T-helper 2 cell treated with Interferon-gamma antibody and Interleukin-4, amounts not matched to agents 5 μg/mL and 100 μg/mL, for 36 hours (primary cell): ENCODE measurements at regions not wholly inside any gene's neighbourhood (a gene's known extent, or its start where the extent isn't known, plus 50 kb on each side); places are given as distances from the start of the nearest gene placed in this dataset.

ENCODE experiments used
- DNase-seq: peaks from one replicate; pipeline ENCODE4 v3.0.0; 2021; ENCODE audit warnings: low spot score
- H3K27ac Mint-ChIP-seq: one replicate; pipeline ENCODE4 v1.8.0; 2021; ENCODE audit warnings: mild to moderate bottlenecking, mixed read lengths
- H3K27me3 Mint-ChIP-seq: one replicate; pipeline ENCODE4 v1.8.0; 2021; ENCODE audit warnings: low read depth, mixed read lengths
- H3K36me3 Mint-ChIP-seq: one replicate; pipeline ENCODE4 v1.8.0; 2021; ENCODE audit warnings: low read depth, mixed read lengths
- H3K4me1 Mint-ChIP-seq: one replicate; pipeline ENCODE4 v1.8.0; 2021; ENCODE audit warnings: low read depth, mixed read lengths
- H3K4me3 Mint-ChIP-seq: one replicate; pipeline ENCODE4 v1.8.0; 2022; ENCODE audit warnings: mild to moderate bottlenecking, moderate library complexity, mixed read lengths
- H3K9me3 Mint-ChIP-seq: one replicate; pipeline ENCODE4 v1.8.0; 2021; ENCODE audit warnings: mixed read lengths

DNA sequence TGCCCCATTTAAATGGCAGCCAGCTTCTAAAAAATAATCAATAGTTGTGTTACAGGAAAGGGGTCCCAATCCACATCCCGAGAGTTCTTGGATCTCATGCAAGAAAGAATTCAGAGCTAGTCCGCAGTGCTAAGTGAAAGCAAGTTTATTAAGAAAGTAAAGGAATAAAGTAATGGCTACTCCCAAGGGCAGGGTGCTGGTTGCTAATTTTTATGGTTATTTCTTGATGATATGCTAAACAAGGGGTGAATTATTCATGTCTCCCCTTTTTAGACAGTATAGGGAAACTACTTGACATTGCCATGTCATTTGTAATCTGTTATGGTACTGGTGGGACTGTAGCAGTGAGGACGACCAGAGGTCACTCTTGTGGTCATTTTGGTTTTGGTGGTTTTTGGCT lies 591.3 kb downstream of the LRFN5 start:
- no peak for DNase-seq
- H3K27me3 Mint-ChIP-seq: no peaks in the 10 kb centered on the region
- no peaks in the 10 kb centered on the region for H3K4me1 Mint-ChIP-seq
- H3K36me3 Mint-ChIP-seq: no peaks in the 10 kb centered on the region
- H3K27ac Mint-ChIP-seq: no peak overlapping the region
- no peak overlapping the region for H3K4me3 Mint-ChIP-seq
- H3K9me3 Mint-ChIP-seq: peaks cover 26% of the 10 kb centered on the region

DNA sequence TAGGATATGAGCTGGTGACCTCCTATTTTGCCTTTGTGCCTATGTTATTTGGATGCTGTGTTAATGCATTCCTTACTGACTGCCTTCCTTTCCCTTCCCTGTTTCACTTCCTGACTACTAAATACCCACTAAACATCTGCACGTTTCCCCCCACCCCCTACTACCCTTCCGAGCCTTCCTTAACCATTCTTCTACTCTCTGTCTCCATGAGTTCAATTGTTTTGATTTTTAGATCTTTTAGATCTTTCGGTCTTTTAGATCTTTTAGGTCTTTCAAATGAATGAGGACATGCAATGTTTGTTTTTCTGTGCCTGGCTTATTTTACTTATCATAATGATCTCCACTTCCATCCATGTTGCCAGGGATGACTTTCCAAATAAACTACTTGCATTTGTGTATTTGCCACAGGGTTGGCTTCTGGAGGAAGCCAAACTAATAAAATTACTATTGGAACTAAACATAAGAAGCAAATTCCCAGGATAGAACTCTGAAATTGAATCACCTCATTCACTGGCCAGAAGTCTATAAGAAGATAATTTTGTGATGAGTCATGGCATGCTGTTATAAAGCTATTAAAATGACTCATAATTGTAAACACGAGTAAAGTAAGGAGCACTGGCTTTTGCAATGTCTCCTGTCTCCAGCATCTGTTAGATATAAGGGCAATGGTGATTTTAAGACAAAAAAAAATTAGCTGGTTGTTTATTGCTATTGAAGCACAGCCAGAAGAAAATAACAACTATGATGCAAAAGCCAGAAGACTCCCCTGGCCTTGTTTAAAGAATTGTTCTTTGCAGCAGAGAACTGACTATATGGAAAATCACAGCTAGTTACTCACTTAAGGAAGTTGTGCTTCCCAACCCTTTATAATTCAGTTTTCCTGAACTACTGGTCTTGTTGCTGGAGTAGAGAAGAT lies 586.3 kb downstream of the LRFN5 start:
- no peaks in the 10 kb centered on the region for H3K4me1 Mint-ChIP-seq
- no peak for DNase-seq
- H3K27me3 Mint-ChIP-seq: no peaks in the 10 kb centered on the region
- H3K27ac Mint-ChIP-seq: no peak overlapping the region
- no peaks in the 10 kb centered on the region for H3K36me3 Mint-ChIP-seq
- H3K9me3 Mint-ChIP-seq: peaks cover 44% of the 10 kb centered on the region
- no peak overlapping the region for H3K4me3 Mint-ChIP-seq

DNA sequence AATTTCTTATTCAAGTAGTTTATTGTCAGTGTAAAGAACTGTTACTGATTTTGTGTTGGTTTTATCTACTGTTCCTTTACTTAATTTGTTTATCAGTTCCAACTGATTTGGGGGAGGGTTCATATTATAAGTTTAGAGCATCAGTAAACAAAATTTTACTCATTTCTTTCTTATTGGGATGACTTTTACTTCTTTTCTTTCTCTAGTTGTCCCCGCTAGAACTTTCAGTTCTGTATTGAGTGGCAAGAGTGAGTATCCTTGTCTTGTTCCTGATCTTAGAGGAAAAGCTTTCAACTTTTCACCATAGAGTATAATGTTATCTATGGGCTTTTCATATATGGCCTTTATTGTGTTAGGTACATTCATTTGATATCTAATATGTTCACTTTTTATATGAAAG lies 584.1 kb downstream of the LRFN5 start:
- Mint-ChIP-seq H3K9me3 (peaks cover 35% of the 10 kb centered on the region), H3K4me1 (no peaks in the 10 kb centered on the region), H3K36me3 (no peaks in the 10 kb centered on the region), H3K27ac (no peak overlapping the region), H3K4me3 (no peak overlapping the region), H3K27me3 (no peaks in the 10 kb centered on the region)
- DNase-seq: no peak

DNA sequence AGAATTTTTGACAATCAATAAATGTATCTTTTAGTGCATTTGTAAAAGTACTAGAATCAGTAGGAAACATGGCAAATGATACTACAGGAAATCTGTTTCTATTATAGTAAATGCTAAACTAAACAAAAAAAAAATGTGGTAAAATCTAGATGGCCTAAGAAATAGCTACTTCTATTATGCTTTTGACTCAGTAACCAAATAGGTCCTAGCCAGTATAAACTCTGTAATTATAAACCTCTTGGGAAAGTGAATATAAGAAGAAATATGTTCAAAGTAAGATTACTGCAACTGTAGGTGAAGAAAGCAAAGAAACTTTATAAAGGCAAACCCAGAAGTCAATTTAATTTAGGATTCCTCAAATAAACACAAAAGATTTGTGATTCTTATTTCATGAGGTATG lies 581.2 kb downstream of the LRFN5 start:
- H3K4me3 Mint-ChIP-seq: no peak overlapping the region
- DNase-seq: no peak
- no peaks in the 10 kb centered on the region for H3K36me3 Mint-ChIP-seq
- H3K4me1 Mint-ChIP-seq: no peaks in the 10 kb centered on the region
- no peaks in the 10 kb centered on the region for H3K27me3 Mint-ChIP-seq
- H3K9me3 Mint-ChIP-seq: peaks cover 31% of the 10 kb centered on the region
- H3K27ac Mint-ChIP-seq: no peak overlapping the region

GRCh38 chr14:42185718-42186117 lies 579.0 kb downstream of the LRFN5 start:
- Mint-ChIP-seq H3K4me1 (no peaks in the 10 kb centered on the region), H3K27ac (no peak overlapping the region), H3K9me3 (peaks cover 25% of the 10 kb centered on the region), H3K4me3 (no peak overlapping the region), H3K27me3 (no peaks in the 10 kb centered on the region), H3K36me3 (no peaks in the 10 kb centered on the region)
- DNase-seq: no peak

- no peak overlapping the region for H3K27ac Mint-ChIP-seq
Observed at GRCh38 chr14:42174357-42174756, 567.7 kb downstream of the LRFN5 start.

DNA sequence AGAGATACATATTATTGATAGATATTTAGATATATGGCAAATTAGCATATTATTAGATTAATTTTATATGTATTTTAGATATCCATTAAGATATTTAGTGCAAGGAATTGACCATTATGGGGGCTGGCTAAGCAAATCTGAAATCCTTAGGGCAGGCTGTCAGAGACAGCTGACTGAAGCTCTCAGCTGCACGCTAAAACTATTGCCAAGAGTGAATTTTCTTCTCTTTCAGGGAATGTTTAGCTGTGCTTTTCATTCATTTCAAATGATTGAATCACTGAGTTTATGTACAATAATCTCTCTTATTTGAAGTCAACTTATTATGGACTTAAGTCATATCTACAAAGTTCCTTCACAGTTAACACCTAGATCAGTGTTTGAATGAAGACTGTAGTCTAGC lies 566.5 kb downstream of the LRFN5 start:
- Mint-ChIP-seq H3K4me1 (no peaks in the 10 kb centered on the region), H3K27me3 (no peaks in the 10 kb centered on the region), H3K27ac (no peak overlapping the region), H3K36me3 (no peaks in the 10 kb centered on the region), H3K4me3 (no peak overlapping the region), H3K9me3 (peaks cover 26% of the 10 kb centered on the region)
- no peak for DNase-seq

More at GRCh38 chr14:42174357-42174756, 567.7 kb downstream of the LRFN5 start:
- DNase-seq: no peak
- no peak overlapping the region for H3K4me3 Mint-ChIP-seq
- peaks cover 21% of the 10 kb centered on the region for H3K9me3 Mint-ChIP-seq
- no peaks in the 10 kb centered on the region for H3K4me1 Mint-ChIP-seq
- no peaks in the 10 kb centered on the region for H3K27me3 Mint-ChIP-seq
- no peaks in the 10 kb centered on the region for H3K36me3 Mint-ChIP-seq

DNA sequence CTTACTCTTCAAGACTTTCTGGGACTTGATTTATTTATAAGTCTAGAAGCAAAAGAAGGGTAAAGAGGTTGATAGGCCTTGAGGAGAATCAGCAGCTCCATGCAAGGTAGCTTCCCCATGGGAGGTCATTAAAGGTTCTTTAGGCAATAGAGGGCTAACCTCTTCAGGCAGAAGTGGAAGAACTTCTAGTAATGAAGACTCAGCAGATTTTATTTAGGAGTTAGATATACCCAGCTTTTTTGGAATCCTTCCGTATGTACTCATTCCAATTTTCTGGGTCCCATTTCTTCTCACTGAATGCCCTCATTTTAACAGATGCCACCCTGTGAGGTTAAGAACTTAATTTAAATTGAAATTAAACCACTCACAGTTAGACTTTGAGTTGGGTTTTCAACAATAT lies 565.6 kb downstream of the LRFN5 start:
- H3K9me3 Mint-ChIP-seq: peaks cover 26% of the 10 kb centered on the region
- H3K27me3 Mint-ChIP-seq: no peaks in the 10 kb centered on the region
- no peaks in the 10 kb centered on the region for H3K4me1 Mint-ChIP-seq
- no peak overlapping the region for H3K4me3 Mint-ChIP-seq
- no peak overlapping the region for H3K27ac Mint-ChIP-seq
- H3K36me3 Mint-ChIP-seq: no peaks in the 10 kb centered on the region
- DNase-seq: no peak

DNA sequence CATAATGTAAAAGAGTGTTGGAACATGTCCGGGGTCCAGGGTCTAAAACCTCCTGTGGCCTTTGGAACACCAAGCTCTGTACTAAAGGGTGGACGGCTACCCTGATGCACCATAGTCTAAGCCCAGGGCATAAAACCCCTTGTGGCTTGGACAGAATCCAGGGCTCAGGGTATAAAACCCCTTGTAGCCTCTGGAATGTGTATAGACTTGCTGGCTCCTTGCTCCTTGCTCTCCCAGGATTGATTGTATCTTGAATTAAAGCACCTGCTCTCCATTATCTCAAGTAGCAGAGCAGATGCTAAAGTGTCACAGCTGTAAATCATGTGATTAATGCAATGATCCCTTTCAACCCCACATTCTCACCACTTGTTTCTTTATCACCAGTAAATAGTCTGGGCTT lies 556.5 kb downstream of the LRFN5 start:
- no peaks in the 10 kb centered on the region for H3K27me3 Mint-ChIP-seq
- H3K4me3 Mint-ChIP-seq: no peak overlapping the region
- DNase-seq: no peak
- H3K36me3 Mint-ChIP-seq: no peaks in the 10 kb centered on the region
- no peaks in the 10 kb centered on the region for H3K4me1 Mint-ChIP-seq
- H3K9me3 Mint-ChIP-seq: peaks cover 34% of the 10 kb centered on the region
- no peak overlapping the region for H3K27ac Mint-ChIP-seq

- Mint-ChIP-seq H3K4me3 (no peak overlapping the region), H3K27me3 (no peaks in the 10 kb centered on the region), H3K27ac (no peak overlapping the region)
Observed at GRCh38 chr14:42159138-42159537, 552.5 kb downstream of the LRFN5 start.

DNA sequence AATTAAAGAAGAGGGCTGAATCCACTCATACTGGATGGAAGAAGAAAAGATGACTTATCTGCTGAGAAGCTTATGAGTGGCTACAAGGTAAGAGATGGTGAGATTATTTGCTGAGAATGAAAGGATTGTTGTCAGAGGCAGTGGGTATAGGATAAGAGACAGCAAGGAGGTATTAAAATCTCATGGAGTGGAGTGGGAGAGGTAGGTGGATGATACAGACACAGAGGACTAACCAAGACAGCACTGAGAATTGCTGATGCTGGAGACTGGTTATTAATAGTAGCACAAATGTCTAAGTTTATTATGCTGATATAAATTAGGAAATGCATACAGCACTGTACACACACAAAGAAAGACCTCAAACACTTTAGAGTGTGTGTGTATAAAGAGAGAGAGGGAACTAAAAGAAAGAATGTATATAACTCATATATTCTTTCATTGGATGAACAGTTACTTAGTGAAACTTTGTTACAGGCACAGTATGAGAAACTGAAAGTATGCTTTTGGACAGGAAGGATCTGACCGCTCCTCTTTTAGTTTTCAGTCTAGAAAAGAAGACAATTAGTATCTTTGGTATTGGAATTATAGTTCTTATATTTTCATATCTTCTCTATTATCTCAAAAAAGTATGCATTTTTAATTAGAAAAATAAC lies 543.1 kb downstream of the LRFN5 start:
- no peak for DNase-seq
- H3K9me3 Mint-ChIP-seq: peaks cover 14% of the 10 kb centered on the region
- no peaks in the 10 kb centered on the region for H3K4me1 Mint-ChIP-seq
- H3K36me3 Mint-ChIP-seq: no peaks in the 10 kb centered on the region
- H3K27me3 Mint-ChIP-seq: no peaks in the 10 kb centered on the region
- no peak overlapping the region for H3K27ac Mint-ChIP-seq
- H3K4me3 Mint-ChIP-seq: no peak overlapping the region

More at GRCh38 chr14:42159138-42159537, 552.5 kb downstream of the LRFN5 start:
- H3K4me1 Mint-ChIP-seq: no peaks in the 10 kb centered on the region
- H3K9me3 Mint-ChIP-seq: peaks cover 21% of the 10 kb centered on the region
- H3K36me3 Mint-ChIP-seq: no peaks in the 10 kb centered on the region
- no peak for DNase-seq

DNA sequence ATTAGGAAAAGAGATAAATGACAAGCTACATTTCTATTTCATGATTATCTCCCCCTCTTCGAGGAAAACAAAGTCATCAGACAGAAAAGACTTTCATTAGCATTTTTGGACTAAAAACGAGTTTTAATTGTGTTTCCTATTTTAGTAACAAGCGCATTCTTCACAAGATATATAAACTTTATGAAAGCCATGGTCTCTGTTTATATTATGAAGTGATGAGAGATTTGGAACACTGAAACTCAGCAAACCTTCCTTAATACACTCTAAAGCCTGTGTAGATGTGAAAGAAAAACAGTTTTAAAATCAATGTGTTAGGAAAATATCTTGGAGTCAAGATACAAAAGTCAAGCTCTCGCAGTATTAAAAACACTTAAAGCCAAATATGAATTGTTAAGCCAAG lies 539.1 kb downstream of the LRFN5 start:
- Mint-ChIP-seq H3K36me3 (no peaks in the 10 kb centered on the region), H3K27me3 (no peaks in the 10 kb centered on the region), H3K9me3 (peaks cover 22% of the 10 kb centered on the region), H3K27ac (no peak overlapping the region), H3K4me3 (no peak overlapping the region), H3K4me1 (no peaks in the 10 kb centered on the region)
- DNase-seq: no peak

DNA sequence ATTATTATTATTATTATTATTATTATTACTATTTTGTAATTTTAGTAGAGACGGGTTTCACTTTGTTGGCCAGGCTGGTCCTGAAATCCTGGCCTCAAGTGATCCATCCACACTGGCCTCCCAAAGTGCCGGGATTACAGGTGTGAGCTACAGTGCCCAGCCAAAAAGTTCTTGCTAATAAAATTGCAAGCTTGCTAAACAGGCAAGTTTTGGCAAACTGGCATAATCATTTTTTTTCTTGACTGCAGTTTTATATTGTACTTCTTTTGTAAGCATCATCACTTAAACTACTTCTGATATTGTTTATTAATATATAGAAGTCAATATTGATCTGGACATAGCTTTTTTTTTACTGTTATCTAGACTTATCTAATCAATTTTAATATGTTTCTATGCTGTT lies 536.4 kb downstream of the LRFN5 start:
- H3K4me1 Mint-ChIP-seq: no peaks in the 10 kb centered on the region

GRCh38 chr14:42141328-42141727 lies 534.7 kb downstream of the LRFN5 start:
- no peak for DNase-seq
- Mint-ChIP-seq H3K36me3 (no peaks in the 10 kb centered on the region), H3K4me1 (no peaks in the 10 kb centered on the region), H3K9me3 (peaks cover 24% of the 10 kb centered on the region), H3K27ac (no peak overlapping the region), H3K27me3 (no peaks in the 10 kb centered on the region), H3K4me3 (no peak overlapping the region)

More for the DNA sequence above, 536.4 kb downstream of the LRFN5 start:
- Mint-ChIP-seq H3K27ac (no peak overlapping the region), H3K36me3 (no peaks in the 10 kb centered on the region), H3K4me3 (no peak overlapping the region), H3K9me3 (peaks cover 24% of the 10 kb centered on the region), H3K27me3 (no peaks in the 10 kb centered on the region)
- DNase-seq: no peak
